GM21367 (cell line): ENCODE measurements at regions not wholly inside any gene's neighbourhood (a gene's known extent, or its start where the extent isn't known, plus 50 kb on each side); places are given as distances from the start of the nearest gene placed in this dataset.

Experiments
- ATAC-seq: cut with Tn5 transposase; IDR thresholded peaks from one replicate; pipeline ENCODE4 v1.9.1; 2021; ENCODE audit not compliant: unreplicated experiment

DNA sequence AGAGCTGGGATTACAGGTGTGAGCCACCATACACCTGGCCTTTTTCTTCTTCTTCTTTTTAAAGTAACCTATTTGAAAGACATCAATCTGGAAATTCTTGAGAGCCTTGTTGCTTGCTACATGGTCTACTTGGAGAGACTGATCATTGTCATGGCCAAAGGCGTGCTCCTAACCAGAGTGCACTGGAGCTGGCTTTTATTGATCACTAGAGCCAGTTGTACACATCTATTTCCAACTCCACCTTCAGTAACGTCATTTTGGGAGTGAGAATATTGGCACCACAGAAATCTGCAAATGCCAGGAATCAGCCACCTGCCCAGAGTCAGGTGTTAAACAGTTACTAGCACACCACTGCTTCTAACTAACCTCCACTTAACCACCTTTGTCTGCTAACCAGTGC, 735.1 kb downstream of the TYW1 start:
- ATAC-seq: no peak

DNA sequence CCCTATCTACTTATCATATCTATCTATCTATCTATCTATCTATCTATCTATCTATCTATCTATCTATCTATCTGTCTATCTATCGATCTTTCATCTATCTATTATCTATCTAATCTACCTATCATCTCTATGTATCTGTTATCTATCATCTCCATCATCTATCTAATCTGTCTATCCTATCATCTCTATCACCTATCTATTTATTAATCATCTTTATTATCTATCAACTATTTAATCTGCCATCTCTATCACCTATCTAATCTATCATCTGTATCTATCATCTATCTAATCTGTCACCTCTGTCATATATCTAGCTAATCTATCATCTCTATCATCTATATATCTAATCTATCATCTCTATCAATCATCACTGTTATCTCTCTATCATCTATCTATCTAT, 736.3 kb downstream of the TYW1 start:
- ATAC-seq: no peak

DNA sequence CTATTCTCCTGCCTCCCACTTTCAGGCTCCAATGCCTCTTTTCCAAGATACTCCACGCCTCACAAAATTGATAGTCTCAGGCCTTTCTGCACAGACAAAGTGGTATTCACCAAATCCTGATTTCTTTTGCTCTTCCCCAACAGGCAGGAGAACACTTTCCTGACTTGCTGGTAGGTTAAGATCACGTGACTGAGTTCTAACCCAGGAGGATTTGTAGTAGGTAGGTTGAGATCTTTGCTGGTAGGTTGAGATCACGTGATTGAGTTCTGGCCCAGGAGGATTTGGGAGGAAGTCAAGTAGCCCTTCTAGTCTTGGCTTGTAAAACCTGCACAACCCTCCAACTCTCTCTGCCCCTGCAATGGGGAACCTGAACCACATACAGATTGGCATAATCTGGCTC, 741.5 kb downstream of the TYW1 start:
- ATAC-seq: no peak

DNA sequence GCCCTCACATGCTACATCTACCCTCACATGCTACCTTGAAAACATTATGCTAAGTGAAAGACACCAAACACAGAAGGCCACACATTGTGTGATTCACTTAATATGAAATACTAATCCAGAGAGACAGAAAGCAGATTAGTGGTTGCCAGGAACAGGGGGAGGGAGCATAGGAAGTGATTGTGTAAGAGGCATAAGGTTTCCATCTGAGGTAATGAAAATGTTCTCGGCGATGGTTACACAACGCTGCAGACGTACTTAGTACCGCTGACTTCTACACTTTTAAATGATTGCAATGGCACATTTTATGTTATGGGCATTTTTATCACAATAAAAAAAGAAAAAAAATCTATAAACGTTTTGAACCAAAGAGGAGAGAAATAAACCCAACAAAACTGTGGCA, 742.3 kb downstream of the TYW1 start:
- no peak for ATAC-seq

DNA sequence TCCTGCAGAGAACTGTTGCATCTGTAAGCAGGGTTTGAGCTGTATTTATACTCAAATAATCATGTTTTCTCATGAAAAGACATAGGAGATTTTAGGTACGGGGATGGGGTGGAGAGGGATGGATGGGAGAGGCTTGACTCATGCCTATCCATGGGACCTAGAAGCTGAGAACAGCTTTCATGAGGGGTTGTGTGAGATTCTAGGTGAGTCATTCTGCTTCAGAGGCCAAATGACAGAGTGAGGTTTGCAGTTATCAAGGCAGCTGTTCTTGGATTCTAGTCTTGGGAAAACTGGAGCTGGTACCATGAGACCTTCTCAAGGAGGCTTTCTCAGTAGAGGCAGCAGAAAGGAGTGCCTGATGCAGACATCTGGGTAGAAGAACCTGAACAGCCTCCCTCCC, 746.9 kb downstream of the TYW1 start:
- no peak for ATAC-seq

DNA sequence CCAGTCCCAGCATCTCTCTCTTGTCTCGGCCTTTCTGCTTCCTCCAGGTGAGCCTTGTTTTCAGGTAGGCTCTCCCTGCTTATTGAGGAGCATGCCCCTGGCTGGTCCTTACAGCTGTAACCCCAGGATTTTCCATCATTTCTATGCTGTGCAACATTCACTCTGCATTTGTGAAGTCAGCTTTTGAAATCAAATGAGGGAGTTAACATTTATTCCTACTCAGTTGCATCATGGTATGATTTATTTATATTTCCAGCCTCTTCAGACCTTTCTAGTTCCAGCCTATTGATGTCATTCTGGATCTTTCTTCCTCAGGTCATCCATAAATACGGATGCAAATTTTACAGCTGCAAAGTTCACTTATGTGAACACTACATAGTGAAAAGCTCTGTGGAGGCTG, 755.6 kb downstream of the TYW1 start:
- no peak for ATAC-seq

DNA sequence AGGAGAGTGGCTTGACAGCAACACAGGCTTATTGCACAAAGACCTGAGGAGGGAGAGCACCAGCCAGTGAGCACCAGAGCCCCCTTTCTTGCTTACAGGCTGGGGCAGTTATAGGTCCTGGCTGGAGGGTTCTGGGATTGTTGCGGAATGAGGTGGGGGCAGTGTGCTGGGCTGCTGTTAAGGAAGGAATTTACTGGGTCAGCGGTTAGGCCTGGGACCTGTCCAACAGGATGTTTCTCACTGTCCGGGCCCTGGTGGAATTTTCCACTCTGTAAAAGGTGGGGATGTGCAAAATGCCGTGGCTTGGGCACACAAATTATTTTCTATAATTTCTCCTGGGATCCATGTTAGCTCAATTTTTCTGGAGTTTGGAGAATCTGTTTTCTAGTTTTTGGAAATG, 757.3 kb downstream of the TYW1 start:
- no peak for ATAC-seq

DNA sequence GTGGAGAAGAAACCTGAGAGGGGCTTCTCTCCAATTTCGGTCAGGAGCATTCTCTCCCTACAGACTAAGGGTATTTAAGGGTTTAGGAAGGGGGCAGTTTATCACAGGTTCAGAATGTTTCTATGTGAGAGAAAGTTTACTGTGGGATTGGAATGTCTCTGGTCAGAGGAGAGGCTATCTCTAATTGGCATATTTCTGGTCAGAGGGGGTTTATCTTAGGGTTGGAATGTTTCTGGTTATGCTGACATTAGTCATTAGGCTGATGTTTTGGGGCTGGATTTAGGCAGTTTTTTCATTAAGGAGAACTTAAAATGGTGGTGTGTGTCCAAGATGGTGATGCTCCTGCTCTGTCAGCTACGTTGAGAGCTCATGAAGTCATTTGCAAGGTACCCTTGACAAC, 758.0 kb downstream of the TYW1 start:
- no peak for ATAC-seq

DNA sequence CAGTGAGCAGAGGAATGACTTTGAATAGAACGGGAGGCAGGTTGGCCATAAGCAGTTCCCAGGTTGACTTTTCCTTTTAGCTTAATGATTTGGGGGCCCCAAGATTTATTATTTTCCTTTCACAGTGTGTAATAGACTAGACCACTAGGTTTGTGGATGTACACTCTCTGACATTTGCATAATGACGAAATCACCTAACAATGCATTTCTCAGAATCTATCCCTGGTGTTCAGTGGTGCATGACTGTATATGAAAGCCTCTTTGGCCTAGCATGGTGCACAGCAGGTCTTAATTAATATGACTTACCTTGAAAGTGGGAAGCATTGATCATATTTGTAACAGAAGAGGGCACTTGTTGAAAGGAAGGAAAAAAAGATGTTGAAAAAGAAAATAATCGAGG, 761.9 kb downstream of the TYW1 start:
- no peak for ATAC-seq

DNA sequence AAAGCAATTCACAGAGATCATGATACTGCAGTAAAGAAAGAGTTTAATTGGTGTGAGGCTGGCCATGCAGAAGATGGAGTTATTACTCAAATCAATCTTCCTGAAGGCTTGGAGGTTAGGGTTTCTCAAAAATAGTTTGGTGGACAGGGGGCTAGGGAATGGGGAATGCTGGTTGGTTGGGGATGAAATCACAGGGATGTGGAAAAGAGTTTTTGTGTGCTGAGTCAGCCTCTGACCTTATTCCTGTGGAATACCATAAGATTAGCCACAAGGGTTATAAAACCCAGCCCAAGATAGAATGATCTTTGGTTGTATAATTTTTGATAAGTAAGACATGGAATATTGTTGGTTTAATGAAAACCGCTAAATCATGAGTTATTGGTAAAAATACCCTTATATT, 764.3 kb downstream of the TYW1 start:
- ATAC-seq: no peak

DNA sequence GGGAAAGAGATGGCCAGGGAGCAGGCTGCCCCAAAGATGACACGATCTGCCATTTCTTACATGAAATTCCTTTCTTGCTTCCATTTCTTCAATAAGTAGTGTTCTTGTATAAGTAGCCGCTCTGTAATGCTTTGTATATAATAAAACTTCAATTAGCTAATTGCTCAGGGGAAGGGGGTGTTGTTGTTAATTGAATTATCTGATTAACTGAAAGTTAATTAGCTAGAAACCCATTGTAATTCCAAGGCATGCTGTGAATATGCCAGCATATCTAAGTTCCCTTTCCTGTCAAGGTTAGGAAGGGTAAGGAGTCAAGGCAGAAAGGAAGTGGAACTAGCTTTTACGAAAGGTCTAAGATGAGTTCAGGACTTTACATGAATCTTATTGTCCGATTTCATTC, 765.9 kb downstream of the TYW1 start:
- no peak for ATAC-seq

DNA sequence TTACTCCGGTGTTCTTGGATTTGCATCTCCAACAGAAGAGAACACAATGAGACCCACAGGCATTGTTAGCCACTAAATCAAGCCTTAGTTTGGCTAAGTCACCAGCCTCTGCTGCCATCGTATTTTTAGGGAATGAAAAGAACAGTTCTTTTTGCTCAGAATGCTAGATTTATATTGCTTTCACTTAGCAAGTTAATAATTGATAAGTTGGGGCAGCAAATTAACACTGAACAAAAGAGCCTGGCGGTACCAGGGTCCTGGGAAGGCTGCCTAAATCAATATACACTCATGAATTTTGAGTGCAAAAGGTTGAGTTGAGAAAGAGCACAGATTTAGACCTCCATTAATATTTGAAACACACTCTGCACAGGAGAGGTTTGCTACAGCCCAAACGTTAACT, 767.7 kb downstream of the TYW1 start:
- ATAC-seq: no peak

DNA sequence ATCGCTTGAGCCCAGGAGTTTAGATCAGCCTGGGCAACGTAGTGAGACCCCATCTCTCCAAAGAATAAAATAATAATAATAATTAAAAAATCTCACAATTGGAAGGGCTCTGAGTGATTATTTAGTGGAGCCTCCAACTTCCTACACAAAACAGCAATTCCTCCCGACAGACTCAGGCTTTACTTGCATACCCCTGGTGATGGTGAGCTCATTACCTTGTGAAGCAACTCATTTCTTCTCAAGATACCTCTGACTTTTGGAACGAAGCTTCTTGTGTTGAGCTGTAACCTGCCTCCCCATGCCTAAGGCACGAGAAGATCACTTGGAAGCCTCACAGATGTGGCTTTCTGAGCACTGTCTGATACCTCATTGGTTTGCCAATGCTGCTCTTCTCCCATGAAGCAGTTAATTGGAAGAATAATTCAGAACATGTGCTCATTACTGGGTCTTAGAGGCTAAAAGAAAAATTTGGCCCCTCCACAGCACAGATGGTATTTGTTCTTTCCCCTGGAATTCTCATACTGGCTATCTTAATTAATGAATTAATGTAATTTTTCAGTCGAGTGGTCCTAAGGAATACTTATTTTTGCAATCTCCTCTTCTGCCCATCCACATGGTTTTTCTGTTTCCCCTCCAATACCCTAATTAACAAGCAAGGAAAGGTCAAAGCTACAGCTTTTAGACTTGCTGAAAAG, 769.0 kb downstream of the TYW1 start:
- no peak for ATAC-seq

DNA sequence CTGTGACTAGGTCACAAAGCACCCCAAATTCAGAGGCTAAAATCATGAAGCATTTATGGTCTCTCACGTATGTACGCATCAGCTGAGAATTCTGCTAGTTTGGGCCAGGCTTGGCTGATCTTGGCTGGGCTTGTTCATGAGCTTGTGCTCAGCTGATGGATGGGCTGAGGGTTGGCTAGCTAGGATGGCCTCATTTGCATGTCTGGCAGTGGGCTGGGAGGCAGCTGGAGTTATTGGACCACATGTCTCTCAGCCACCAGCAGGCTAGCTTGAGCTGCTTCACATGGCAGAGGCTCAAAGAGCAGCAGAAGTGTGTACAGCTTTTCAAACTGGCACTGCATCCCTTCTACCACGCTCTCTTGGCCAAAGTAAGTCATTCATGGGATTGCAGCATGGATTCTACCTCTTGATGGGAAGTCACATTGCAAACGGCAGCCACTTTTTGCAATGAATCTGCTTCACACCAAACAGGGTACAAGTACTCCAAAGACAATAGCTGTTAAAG, 770.3 kb downstream of the TYW1 start:
- ATAC-seq: no peak

DNA sequence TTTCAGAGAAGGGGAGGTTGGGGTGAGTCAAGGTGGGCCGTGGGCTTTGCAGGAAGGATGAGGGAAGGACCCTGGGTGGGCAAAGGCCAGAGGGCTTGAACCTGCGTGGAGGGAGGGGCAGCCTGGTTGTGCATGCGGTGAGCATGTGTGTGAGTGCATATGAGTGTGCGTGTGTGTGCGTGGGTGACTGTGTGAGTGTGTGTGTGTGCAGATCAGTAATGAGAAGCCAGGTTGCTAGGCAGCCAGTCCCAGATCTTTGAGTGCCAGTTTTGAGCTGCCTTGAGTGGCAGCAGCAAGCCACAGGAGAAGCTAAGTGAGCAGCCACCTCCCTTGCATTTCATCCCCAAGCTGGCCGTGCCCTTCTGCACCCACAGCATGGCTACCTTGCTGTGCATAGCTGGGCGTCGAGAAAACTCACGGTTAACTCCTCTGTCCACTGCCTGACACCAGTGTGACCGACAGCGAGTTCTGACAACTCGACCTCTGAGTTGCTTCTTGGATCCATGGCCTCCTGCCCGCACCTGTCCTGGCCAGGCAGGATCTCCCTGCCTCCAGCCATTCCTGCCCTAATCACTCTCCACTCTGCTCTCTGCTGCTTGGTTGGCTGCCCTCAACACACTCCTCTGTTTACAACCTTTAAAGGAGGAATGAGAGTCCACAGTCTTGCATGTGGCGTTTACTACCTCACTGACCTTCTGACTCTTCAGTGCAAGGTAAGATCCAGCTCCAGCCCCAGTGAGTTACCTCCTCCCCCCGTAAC, 775.4 kb downstream of the TYW1 start:
- ATAC-seq: no peak

DNA sequence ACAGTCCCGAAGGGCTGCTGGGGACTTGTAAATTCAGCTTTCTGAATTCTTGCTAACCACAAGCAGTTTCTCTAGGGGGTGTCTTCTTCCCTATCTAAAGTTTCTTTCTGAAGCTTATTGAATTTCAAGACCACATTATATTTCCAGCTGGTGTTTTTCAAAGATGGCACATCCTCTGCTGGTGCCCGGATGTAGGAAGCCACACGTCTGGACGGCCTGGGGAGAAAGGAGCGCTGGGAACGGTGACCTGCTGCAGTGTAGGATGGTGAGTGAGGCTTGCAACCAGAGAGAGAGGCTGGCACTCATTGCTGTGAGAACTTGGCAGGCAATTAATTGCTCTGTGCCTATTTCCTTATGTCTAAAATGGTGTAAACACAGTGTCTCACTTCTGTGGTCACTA, 776.4 kb downstream of the TYW1 start:
- no peak for ATAC-seq

DNA sequence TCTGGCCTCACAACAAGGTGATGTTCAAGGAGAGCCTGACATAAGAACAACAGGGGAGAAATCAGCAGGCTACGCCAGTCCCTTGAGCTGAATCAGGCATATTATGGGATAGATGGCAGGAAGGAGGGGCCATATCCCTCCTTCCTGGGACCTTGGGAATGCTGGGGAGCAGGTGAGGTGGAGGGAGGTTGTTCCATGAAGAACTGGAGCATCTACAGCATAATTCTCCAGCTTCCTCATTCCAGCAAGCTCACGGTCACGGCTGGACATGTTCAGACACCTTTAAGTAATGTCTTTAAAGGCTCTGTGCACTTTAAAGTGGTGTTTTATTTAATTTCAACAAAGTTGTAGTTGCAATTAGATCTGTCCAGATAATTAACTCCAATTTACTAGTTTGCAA, 780.5 kb downstream of the TYW1 start:
- no peak for ATAC-seq

DNA sequence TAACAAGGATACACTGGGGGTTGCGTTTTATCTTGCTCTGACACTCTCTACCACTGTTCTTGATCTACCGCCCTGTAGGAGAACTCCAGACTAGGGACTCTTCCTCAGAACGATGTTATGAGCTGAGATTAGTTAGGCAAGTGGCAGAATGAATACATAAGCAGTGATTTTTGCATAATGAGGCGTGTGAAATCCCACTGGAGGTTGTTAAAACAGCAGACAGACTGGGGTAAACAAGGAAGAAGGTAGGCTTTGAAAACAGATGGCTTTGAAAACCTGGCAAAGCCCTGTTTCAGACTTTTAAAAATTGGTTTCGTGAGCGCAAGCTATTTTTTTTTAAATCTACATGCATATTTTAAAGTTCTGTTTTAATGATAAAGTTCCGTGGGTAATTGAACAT, 785.2 kb downstream of the TYW1 start:
- ATAC-seq: no peak

DNA sequence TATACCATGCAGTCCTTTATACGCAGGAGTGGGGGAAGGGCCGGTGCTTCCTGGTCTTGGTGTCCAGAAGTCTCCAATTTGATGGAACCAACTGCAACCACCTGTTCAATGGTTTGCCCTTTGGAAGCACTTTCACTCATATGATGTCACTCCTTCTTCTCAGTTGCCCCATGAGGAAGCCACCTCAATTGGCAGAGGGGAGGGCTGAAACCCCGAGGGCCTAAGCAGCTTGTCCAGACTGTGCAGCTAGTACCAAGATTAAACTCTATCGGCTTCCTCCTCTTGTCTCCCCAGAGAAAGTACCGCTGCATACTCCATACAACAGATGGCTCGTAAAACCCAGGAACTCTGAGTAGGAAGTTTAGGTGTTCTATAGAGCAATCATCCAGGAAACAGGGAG, 789.4 kb downstream of the TYW1 start:
- no peak for ATAC-seq

DNA sequence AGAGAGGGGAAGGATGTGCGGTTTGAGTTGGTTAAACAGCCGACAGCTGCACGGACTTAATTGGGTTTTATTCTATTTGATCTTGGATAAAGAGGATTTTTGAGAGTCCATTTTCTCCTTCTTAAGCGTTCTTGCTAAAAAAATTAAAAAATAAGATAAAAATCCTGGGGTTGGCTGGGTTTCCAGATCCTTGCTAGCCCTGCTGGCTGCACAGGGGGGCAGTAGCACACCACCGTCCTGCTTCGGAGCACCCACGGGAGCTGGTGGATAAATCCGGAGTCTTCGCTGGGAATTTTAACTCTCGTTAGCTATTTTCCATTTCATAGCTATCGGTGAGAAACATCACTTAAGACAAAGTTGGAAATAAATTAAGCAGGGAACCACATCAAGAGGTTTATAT, 792.0 kb downstream of the TYW1 start:
- ATAC-seq: no peak

DNA sequence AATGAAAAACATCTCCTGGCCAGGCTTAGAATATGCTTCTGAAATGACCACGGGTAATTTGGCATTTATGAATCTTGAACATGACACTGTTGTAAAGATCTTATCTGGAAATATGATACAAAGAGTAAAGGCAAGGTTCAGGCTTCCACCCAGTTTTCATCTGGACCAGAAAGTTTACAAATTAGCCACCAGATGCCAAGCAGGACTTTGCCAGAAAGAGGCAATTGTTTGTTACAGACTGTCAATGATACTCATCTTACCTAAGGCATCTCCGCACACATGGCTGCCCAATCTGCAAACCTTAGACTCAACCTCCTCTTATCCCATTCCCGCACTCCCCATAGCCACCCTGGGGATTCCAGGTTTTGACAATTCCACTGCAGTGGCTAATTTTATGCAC, 795.3 kb downstream of the TYW1 start:
- ATAC-seq: no peak

DNA sequence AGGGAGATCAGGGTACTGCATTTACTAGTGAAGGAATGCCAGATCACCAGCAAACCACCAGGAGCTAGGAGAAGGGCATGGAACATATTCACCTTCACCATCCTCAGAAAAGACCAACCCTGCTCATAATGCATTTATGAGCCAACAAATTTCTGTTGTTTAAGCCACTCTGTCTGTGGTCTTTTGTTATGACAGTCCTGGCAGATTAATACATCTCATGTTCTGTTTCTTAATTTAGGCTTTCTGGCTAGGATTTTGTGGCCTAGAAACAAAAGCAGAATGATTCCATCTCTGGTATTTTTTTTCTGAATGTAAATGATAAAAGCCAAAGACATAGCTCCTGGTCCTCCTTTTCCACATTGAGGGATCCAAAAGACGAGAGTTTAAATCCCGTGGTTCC, 797.9 kb downstream of the TYW1 start:
- no peak for ATAC-seq

DNA sequence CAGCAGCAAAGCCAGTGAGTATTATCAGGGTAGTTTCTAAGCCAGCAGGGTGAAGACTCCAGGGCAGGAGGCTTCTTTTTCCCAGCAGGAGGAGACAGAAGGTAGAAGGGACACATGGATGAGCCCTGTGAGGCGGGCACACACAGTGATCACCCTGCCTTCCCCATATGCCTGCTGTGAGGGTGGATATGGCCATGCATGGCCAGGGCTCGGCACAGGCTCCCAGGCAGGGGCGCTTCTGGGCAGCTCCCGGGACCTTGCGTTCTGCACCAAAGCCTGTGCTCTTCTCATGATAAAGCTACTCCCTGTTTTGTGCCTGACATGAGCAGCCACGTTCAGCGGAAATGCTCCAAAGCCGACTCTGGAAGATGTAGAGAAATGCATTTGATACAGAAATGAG, 807.2 kb downstream of the TYW1 start:
- ATAC-seq: no peak
